HG02588 (cell line): ENCODE measurements at regions not wholly inside any gene's neighbourhood (a gene's known extent, or its start where the extent isn't known, plus 50 kb on each side); places are given as distances from the start of the nearest gene placed in this dataset.

Experiments used
- ATAC-seq: cut with Tn5 transposase; IDR thresholded peaks from one replicate; pipeline ENCODE4 v1.9.1; 2021; ENCODE audit warnings: mild to moderate bottlenecking, moderate library complexity; ENCODE audit not compliant: unreplicated experiment

DNA sequence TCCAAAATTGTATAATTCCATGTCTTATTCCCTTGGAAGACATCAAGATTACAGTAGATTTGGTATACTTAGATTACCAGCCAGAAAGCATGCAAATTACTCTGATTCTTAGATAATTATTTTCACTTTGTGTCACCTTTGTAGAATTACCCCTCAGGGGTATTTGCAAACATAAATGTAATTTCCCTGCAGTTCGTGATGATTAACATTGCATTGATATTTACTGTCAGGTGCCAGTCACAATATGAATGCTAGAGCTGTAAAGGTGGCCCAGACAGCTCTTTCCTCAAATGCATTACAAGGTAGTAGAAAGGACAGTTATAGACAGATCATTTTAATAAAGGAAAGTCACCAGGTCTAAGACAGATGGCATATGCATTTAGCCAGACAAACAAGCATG lies 1537.5 kb upstream of the PIK3C3 start:
- no peak for ATAC-seq

DNA sequence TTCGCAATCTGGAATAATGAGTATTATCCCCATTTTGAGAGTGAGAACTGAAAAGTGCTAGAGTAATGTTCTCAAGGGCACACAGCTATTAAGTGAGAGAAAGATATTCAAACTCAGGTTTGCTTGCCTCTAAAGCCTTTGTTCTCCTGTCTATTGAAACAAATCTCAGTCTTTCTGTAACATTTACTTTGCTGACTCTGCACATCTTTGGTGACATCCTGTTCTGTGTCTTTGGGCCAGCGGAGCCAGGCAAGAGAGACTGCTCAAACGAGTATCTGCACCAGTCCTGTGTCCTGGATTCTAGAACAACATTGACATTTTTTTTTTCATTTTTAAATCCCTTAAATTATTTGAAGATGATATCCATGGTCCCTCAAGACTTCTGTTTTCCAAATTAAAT lies 1539.2 kb upstream of the PIK3C3 start:
- no peak for ATAC-seq

DNA sequence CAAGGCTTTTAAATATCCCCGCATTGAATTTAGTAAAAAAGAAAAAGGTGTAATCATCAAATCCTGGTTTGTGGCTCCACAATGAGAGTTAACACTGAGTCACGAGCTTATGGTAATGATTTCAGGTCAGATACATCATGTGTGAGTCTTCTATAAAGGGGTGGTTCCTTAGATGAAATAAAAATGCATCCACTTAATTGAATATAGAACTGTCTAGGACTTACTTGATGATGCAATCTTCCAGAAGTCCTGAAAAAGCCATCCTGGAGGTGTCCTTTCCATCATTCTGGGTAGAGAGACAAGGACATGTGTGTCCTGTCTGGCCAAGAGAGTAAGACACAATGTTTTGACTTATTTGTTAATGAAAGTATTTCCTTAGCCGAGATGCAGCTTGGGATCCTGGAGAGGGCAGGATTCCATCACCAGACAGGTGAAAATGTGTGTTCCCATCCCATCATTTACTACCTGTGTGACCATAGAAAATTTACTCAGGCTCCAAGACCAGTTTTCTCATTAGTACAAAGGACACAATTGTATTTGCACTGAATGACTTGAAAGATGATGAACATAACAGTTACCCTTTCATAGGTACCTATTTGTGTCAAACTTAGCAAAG lies 1539.8 kb upstream of the PIK3C3 start:
- ATAC-seq: no peak

GRCh38 chr18:40414155-40414754 lies 1540.8 kb upstream of the PIK3C3 start:
- no peak for ATAC-seq

DNA sequence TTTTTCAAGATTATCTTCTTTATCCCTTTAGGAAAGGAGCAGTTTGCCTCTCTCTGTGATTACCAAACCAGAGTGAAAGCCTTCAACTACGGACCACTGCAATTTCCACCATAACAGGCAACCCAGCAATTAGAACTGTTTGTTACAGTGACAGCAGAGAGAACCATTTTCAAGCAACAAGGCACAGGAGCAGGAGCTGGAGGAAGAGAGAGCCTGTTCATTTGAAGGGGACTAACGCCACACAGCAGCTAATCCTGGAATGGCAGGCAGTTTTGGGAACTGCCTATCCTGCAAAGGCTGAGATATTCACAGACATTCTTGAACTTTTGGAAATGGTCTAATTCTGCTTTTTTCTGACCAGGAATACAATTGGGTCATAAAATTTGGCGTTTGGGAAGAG lies 1541.9 kb upstream of the PIK3C3 start:
- ATAC-seq: no peak

DNA sequence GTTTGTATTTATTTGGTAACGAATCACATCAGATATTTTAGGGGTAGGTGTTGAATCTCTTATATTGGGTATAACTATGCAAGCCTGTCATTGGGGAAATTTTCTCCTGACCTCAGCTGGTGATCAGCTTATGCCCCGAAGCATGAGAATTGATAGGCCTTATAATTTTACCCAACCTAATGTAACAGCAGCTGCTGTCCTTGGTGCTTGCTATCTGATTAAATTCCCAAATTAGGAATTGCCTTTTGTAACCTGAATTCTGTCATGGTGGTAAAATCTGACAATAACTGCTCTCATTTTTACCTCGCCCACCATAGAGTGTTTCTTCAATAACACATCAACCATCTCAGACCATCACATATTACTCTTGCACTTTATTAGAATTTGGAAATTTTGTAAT lies 1542.6 kb upstream of the PIK3C3 start:
- ATAC-seq: no peak

- ATAC-seq: no peak
These were observed 1547.1 kb upstream of the PIK3C3 start for GRCh38 chr18:40407909-40408308.

DNA sequence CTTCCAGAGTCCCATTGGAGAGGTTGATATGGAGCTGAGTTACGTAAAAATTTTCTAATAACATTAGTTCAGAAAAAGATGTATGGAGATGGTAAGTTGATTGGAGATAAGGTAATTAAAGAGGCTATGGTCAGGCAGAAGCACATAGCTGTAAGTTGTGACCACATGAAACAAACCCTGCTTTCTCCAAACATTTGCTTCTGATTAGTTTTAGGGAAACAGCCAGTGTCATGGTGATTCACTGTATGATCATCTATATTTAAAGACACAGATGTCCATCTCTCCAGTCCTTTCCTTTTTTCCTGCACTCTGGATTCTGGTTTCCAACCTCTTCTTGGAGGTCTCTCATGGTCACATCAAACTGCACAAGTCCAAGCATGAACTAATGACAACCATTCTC lies 1550.8 kb upstream of the PIK3C3 start:
- ATAC-seq: no peak

GRCh38 chr18:40402052-40402451 lies 1553.0 kb upstream of the PIK3C3 start:
- ATAC-seq: no peak

DNA sequence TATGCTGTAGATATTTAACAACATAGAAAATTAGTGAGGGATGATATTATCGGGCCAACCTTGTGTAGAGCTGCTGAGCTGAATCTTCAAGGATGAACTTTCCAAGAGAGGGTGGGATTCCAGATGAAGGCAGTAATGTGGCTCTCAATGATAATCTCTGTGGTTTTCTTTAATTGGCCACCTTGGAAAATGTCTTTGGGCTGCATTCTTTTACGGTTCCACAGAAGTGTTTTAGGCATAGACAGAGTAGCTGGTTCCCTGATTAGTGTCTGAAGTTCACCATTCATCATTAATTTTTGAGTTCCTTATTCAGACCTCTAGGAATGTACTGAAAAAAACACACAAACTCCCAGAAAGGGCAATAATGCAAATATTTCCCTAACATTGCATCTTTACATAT lies 1566.9 kb upstream of the PIK3C3 start:
- no peak for ATAC-seq

GRCh38 chr18:40387130-40387787 lies 1567.8 kb upstream of the PIK3C3 start:
- no peak for ATAC-seq

GRCh38 chr18:40382197-40382596 lies 1572.8 kb upstream of the PIK3C3 start:
- ATAC-seq: no peak

- no peak for ATAC-seq
These were observed 1574.2 kb upstream of the PIK3C3 start for GRCh38 chr18:40380686-40381439.

- ATAC-seq: no peak
These were observed 1579.2 kb upstream of the PIK3C3 start for GRCh38 chr18:40375837-40376236.

- no peak for ATAC-seq
These were observed 1583.4 kb upstream of the PIK3C3 start for GRCh38 chr18:40371673-40372072.

DNA sequence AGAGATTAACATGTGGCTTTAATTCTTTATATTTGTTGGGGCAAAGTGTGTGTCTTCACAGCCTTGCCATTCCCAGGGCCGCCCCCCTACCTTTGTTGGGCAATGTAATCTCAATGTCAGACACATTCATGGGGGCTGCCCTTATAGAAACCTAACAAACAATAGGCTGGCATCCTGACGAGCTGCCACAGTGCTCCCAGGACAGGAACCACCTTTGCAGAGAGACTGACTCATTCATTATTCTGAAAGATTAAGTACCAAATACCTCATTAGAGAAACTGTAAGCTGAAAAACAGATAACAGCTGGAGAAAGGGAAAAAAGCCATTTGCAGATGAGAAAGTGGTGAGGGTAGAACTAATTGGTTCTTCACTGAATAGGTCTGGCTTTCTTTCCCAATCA lies 1587.5 kb upstream of the PIK3C3 start:
- ATAC-seq: no peak

DNA sequence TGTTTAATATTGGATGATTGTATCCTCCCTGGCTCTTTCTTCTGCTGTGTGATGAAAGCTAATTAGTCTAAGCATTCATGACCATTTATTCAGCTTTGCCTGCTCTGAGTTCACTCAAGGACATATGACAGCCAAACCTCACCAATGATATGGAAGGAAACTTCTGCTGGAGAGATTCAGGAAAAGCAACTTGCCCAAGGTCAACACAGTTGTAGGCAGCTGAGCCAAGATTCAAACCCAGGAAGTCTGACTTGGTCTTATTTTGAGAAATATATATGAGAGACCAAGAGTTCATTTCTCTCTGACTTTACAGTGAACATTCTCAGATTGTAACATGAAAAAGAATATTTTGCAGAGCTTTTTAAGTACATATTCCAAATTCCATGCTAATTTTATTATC lies 1588.5 kb upstream of the PIK3C3 start:
- no peak for ATAC-seq

GRCh38 chr18:40365526-40365925 lies 1589.5 kb upstream of the PIK3C3 start:
- no peak for ATAC-seq

DNA sequence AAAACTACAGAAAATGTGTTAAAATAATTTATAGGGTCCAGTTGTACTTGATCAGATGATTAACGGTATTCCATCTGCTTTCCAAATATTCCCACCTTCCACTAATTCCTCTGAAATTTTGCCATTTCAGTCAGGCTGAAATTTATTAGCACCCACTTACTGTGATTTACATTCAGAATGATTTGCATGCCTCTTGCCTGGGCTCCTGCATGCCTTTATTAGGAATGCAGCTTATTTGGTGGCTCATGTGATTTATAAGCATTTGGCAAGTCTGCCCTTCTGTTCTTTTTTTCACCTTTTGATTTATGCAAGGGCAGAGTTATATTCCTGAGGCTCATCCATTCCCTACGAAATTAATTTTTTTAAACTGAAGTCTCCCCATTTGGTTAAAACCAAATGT lies 1594.5 kb upstream of the PIK3C3 start:
- ATAC-seq: no peak

DNA sequence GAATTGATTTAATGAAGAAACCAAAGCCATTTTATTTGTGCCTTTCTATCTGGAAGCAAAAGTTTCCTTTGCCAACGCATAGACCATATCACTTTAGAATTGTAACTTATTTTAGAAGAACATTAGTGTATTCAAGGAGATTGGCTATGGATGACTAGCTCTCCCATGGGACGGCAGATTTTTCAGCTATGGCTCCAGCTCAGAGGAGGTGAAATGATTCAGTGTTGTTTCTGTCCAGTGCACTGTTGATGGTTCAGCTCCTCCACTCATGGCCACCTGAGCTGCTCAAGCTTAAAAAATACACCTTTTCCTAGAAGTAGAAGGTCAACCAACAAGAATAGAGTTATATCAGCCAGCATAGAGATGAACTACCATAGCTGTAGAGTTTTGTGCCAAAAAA lies 1597.5 kb upstream of the PIK3C3 start:
- no peak for ATAC-seq

DNA sequence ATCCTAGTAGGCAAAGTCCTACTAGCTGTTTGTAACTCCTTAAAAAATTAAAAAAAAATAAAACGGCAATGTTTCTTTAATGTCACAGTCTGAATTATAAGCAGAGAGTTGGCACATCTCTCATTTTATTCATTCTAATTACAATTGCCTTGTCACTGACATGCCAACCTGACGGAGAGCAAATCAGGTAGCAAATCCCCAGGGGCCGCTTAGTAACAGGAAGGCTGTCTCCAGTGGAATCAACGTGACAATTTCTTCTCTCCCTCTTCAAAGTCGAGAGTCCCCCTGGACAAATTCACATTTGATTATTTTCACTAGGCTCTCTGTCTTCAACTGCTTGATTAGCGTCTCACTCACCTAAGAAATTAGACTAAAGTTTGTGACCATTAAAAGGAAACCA lies 1598.9 kb upstream of the PIK3C3 start:
- ATAC-seq: no peak

- no peak for ATAC-seq
These were observed 1599.3 kb upstream of the PIK3C3 start for GRCh38 chr18:40355726-40356125.
